ENCODE measurements at regions not wholly inside any gene's neighbourhood (a gene's known extent, or its start where the extent isn't known, plus 50 kb on each side); places are given as distances from the start of the nearest gene placed in this dataset.
"Not testable (repeated sequence)": the region's sequence is repeated elsewhere in the genome, so short reads cannot be mapped to it uniquely, and the experiment has no call there.

DNA sequence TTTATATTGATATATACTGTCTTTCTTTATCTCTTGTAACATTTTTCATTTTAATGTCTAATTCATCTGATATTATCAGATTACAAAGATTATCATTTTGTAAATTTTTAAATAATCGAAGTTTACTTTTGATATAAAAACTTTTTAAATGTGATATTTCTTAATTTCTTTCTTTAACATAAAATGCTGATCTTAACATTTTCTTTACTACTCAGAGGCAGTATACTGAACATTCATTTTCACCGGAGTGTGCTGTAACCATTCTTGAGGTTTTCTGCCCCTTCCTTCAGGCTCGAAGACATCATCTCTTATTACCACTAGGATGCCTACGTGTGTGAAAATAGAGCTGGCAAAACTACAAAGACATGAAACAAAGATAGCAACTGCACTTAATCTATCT lies 186.9 kb downstream of the DIO2 start:
- no peaks in the 10 kb centered on the region for H3K27me3 ChIP-seq

DNA sequence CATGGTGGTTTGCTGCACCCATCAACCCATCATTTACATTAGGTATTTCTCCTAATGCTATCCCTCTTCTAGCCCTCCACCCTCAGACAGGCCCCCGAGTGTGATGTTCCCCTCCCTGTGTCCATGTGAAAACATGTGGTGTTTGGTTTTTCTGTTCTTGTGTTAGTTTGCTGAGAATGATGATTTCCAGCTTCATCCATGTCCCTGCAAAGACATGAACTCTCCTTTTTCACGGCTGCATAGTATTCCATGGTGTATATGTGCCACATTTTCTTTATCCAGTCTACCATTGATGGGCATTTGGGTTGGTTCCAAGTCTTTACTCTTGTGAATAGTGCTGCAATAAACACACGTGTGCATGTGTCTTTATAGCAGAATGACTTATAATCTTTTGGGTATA lies 192.8 kb downstream of the DIO2 start:
- H3K36me3 ChIP-seq; H3K27me3 ChIP-seq; intact Hi-C loops (cut with DNase I; ENCODE audit: low total_unique reads); H3K27ac ChIP-seq; H3K4me1 ChIP-seq; DNase-seq; H3K4me3 ChIP-seq; H3K9me3 ChIP-seq: not testable (repeated sequence)

More for the DNA sequence above, 186.9 kb downstream of the DIO2 start:
- Histone ChIP-seq H3K27ac (no peak overlapping the region), H3K9me3 (no peaks in the 10 kb centered on the region), H3K4me3 (no peak overlapping the region), H3K36me3 (no peaks in the 10 kb centered on the region), H3K4me1 (no peaks in the 10 kb centered on the region)
- TF ChIP-seq, protein P1, sequence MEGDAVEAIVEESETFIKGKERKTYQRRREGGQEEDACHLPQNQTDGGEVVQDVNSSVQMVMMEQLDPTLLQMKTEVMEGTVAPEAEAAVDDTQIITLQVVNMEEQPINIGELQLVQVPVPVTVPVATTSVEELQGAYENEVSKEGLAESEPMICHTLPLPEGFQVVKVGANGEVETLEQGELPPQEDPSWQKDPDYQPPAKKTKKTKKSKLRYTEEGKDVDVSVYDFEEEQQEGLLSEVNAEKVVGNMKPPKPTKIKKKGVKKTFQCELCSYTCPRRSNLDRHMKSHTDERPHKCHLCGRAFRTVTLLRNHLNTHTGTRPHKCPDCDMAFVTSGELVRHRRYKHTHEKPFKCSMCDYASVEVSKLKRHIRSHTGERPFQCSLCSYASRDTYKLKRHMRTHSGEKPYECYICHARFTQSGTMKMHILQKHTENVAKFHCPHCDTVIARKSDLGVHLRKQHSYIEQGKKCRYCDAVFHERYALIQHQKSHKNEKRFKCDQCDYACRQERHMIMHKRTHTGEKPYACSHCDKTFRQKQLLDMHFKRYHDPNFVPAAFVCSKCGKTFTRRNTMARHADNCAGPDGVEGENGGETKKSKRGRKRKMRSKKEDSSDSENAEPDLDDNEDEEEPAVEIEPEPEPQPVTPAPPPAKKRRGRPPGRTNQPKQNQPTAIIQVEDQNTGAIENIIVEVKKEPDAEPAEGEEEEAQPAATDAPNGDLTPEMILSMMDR (IDR thresholded peaks at IDR 0.05): no peak
- TF ChIP-seq POLR2A (IDR thresholded peaks at IDR 0.05): no peak
- no peak for DNase-seq
- intact Hi-C loops (cut with DNase I; ENCODE audit: low total_unique reads): no loop called here

DNA sequence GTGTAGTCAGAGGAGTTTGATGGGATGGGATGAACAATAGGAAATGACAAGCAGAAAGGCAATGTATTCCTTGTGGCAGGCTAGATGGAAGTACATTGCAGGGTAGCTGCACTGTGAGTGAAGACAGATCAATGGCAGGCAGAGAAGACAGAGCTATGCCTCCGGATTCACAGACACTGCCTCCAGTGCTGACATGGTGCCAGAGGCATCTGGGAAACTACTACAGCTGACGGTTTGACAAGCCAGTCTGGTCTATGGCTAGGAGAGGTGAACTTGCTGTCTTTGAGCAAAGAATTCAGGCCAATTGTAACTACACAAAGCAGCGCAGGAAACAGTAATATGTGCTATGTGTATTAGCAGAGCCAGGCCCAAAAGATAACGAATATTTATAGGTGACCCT lies 193.5 kb downstream of the DIO2 start:
- TF ChIP-seq, protein P1 (IDR thresholded peaks at IDR 0.05): no peak
- TF ChIP-seq POLR2A (IDR thresholded peaks at IDR 0.05): no peak
- intact Hi-C loops (cut with DNase I; ENCODE audit: low total_unique reads): no loop called here
- Histone ChIP-seq H3K36me3 (no peaks in the 10 kb centered on the region), H3K4me1 (no peaks in the 10 kb centered on the region), H3K4me3 (no peak overlapping the region), H3K27ac (no peak overlapping the region), H3K9me3 (no peaks in the 10 kb centered on the region), H3K27me3 (no peaks in the 10 kb centered on the region)
- DNase-seq: no peak

DNA sequence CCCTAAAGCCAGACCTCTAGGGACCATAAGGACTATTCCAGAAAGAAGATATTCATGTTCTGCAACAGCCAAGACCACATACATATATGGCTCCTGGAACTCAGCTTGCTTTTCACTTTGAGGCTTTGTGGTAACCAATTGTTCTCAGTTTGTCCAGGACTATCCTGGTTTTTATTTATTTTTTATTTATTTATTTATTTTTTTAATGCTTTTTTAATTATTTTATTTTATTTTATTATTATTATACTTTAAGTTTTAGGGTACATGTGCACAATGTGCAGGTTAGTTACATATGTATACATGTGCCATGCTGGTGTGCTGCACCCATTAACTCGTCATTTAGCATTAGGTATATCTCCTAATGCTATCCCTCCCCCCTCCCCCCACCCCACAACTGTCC lies 201.1 kb downstream of the DIO2 start:
- H3K4me3 ChIP-seq; intact Hi-C loops (cut with DNase I; ENCODE audit: low total_unique reads); H3K27ac ChIP-seq; H3K36me3 ChIP-seq; H3K9me3 ChIP-seq; H3K27me3 ChIP-seq; DNase-seq; H3K4me1 ChIP-seq: not testable (repeated sequence)

DNA sequence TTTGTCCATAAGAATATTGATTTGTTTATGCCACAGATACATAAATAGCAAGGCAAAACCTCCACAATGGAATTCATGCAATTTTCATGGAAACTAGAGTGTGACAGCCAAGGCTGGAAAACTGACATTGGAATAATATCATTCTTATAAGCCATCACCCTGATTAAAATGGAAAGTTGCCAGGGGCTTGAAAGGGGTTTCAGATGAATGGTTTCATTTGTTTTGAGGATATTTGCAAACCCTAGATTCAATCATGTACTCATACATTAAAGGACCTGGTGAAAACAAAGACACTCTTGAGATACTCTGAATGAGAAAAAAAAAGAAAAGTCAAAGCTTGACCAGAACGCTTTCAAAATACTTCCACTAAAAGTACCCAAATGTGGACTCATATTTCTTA lies 205.7 kb downstream of the DIO2 start:
- DNase-seq: no peak
- H3K4me3 ChIP-seq: no peak overlapping the region
- intact Hi-C loops (cut with DNase I; ENCODE audit: low total_unique reads): no loop called here
- H3K27ac ChIP-seq: no peak overlapping the region
- H3K4me1 ChIP-seq: no peaks in the 10 kb centered on the region
- no peaks in the 10 kb centered on the region for H3K9me3 ChIP-seq
- H3K27me3 ChIP-seq: no peaks in the 10 kb centered on the region
- no peaks in the 10 kb centered on the region for H3K36me3 ChIP-seq
- no peak for TF ChIP-seq POLR2A (IDR thresholded peaks at IDR 0.05)
- TF ChIP-seq, protein P1 (IDR thresholded peaks at IDR 0.05): no peak

DNA sequence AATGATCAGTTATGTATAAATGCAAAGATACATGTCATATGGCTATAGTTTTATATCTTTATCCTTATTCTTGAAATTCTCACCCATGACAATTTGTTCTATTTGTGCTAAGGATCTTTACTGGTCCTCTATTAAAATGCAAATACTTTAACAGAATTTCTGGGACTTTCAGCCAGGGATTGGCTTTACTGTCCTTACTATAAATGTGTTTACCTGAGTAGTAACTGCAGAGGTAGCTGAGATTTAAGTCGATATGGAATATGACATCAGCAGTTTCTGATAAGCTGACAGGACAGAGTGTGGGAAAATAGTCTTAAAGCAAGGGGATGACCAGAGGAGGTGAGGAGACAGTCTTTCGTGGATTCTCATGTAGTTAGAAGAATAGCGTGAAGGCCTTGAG lies 206.4 kb downstream of the DIO2 start:
- no peak for DNase-seq
- no peaks in the 10 kb centered on the region for H3K4me1 ChIP-seq
- intact Hi-C loops (cut with DNase I; ENCODE audit: low total_unique reads): no loop called here
- no peaks in the 10 kb centered on the region for H3K36me3 ChIP-seq
- no peak overlapping the region for H3K27ac ChIP-seq
- H3K4me3 ChIP-seq: no peak overlapping the region
- H3K27me3 ChIP-seq: no peaks in the 10 kb centered on the region
- no peak for TF ChIP-seq POLR2A (IDR thresholded peaks at IDR 0.05)
- TF ChIP-seq, protein P1 (IDR thresholded peaks at IDR 0.05): no peak
- no peaks in the 10 kb centered on the region for H3K9me3 ChIP-seq

Measured in uterus (tissue), 3 donors.